ENCODE measurements at regions not wholly inside any gene's neighbourhood (a gene's known extent, or its start where the extent isn't known, plus 50 kb on each side); places are given as distances from the start of the nearest gene placed in this dataset.

- ATAC-seq: no peak
- ChIA-PET POLR2A (ENCODE audit: unreplicated experiment) (no interaction called here), CTCF (no interaction called here)
- Histone ChIP-seq H3K4me3 (ENCODE audit: low read length) (no peak overlapping the region), H4K20me1 (ENCODE audit: low read length) (no peaks in the 10 kb centered on the region), H3F3A (ENCODE audit: low read length, unreplicated experiment) (no peaks in the 10 kb centered on the region), H3K9me3 (ENCODE audit: low read length) (no peaks in the 10 kb centered on the region), H3K27ac (ENCODE audit: low read length) (no peak overlapping the region), H3K4me2 (ENCODE audit: low read length) (no peak overlapping the region), H3K9ac (ENCODE audit: low read length) (no peak overlapping the region), H3K27me3 (ENCODE audit: low read length) (no peaks in the 10 kb centered on the region), H3K36me3 (ENCODE audit: low read depth, low read length) (no peaks in the 10 kb centered on the region), H3K9me2 (replicated peaks; ENCODE audit: low read length) (no peaks in the 10 kb centered on the region), H3K4me1 (ENCODE audit: insufficient read depth, low read length) (no peaks in the 10 kb centered on the region), H2AFZ (ENCODE audit: low read length) (no peak overlapping the region), H3K79me2 (ENCODE audit: low read length) (no peaks in the 10 kb centered on the region)
- intact Hi-C loops (cut with micrococcal nuclease): no loop called here
- DNase-seq: no peak
- TF ChIP-seq CTCF (conservative IDR thresholded peaks at IDR 0.05; ENCODE audit: low read depth, low read length): no peak
- no peak for TF ChIP-seq EZH2 (IDR thresholded peaks at IDR 0.05; ENCODE audit: low read length, unreplicated experiment)
- TF ChIP-seq EZH2phosphoT487 (IDR thresholded peaks at IDR 0.05; ENCODE audit: borderline replicate concordance, low read length): no peak
- no TSS peak for BruUV-seq (replicated peaks)
Observed at GRCh38 chr18:51630706-51631105, 433.2 kb upstream of the MEX3C start.

GRCh38 chr18:51637881-51638280, 440.4 kb upstream of the MEX3C start:
- Histone ChIP-seq H3K4me3 (ENCODE audit: low read length) (no peak overlapping the region), H3K79me2 (ENCODE audit: low read length) (no peaks in the 10 kb centered on the region), H3F3A (ENCODE audit: low read length, unreplicated experiment) (no peaks in the 10 kb centered on the region), H3K27me3 (ENCODE audit: low read length) (no peaks in the 10 kb centered on the region), H3K9ac (ENCODE audit: low read length) (no peak overlapping the region), H4K20me1 (ENCODE audit: low read length) (no peaks in the 10 kb centered on the region), H3K27ac (ENCODE audit: low read length) (no peak overlapping the region), H2AFZ (ENCODE audit: low read length) (no peak overlapping the region), H3K4me2 (ENCODE audit: low read length) (no peak overlapping the region), H3K9me3 (ENCODE audit: low read length) (no peaks in the 10 kb centered on the region), H3K36me3 (ENCODE audit: low read depth, low read length) (no peaks in the 10 kb centered on the region), H3K4me1 (ENCODE audit: insufficient read depth, low read length) (no peaks in the 10 kb centered on the region), H3K9me2 (replicated peaks; ENCODE audit: low read length) (no peaks in the 10 kb centered on the region)
- intact Hi-C loops (cut with micrococcal nuclease): no loop called here
- no peak for ATAC-seq
- no peak for TF ChIP-seq EZH2phosphoT487 (IDR thresholded peaks at IDR 0.05; ENCODE audit: borderline replicate concordance, low read length)
- TF ChIP-seq CTCF (conservative IDR thresholded peaks at IDR 0.05; ENCODE audit: low read depth, low read length): no peak
- no peak for TF ChIP-seq EZH2 (IDR thresholded peaks at IDR 0.05; ENCODE audit: low read length, unreplicated experiment)
- no TSS peak for BruUV-seq (replicated peaks)
- ChIA-PET POLR2A (ENCODE audit: unreplicated experiment) (no interaction called here), CTCF (no interaction called here)
- no peak for DNase-seq

- Histone ChIP-seq H3K9ac (ENCODE audit: low read length) (no peak overlapping the region), H3K27me3 (ENCODE audit: low read length) (no peaks in the 10 kb centered on the region), H4K20me1 (ENCODE audit: low read length) (no peaks in the 10 kb centered on the region), H3K9me2 (replicated peaks; ENCODE audit: low read length) (no peaks in the 10 kb centered on the region), H3K4me2 (ENCODE audit: low read length) (no peak overlapping the region), H3K79me2 (ENCODE audit: low read length) (no peaks in the 10 kb centered on the region), H3K4me1 (ENCODE audit: insufficient read depth, low read length) (no peaks in the 10 kb centered on the region), H3K4me3 (ENCODE audit: low read length) (no peak overlapping the region), H2AFZ (ENCODE audit: low read length) (no peak overlapping the region), H3K27ac (ENCODE audit: low read length) (no peak overlapping the region), H3F3A (ENCODE audit: low read length, unreplicated experiment) (no peaks in the 10 kb centered on the region), H3K9me3 (ENCODE audit: low read length) (no peaks in the 10 kb centered on the region), H3K36me3 (ENCODE audit: low read depth, low read length) (no peaks in the 10 kb centered on the region)
- DNase-seq (no peak), ATAC-seq (no peak)
- intact Hi-C loops (cut with micrococcal nuclease): no loop called here
- ChIA-PET CTCF (no interaction called here), POLR2A (ENCODE audit: unreplicated experiment) (no interaction called here)
- TF ChIP-seq CTCF (conservative IDR thresholded peaks at IDR 0.05; ENCODE audit: low read depth, low read length) (no peak), EZH2 (IDR thresholded peaks at IDR 0.05; ENCODE audit: low read length, unreplicated experiment) (no peak)
- no TSS peak for BruUV-seq (replicated peaks)
Observed at GRCh38 chr18:51639541-51639940, 442.1 kb upstream of the MEX3C start.
